Astrocyte of the spinal cord (primary cell): ENCODE measurements at regions not wholly inside any gene's neighbourhood (a gene's known extent, or its start where the extent isn't known, plus 50 kb on each side); places are given as distances from the start of the nearest gene placed in this dataset.

ENCODE experiments used
- DNase-seq: peaks from one replicate; pipeline ENCODE4 v3.0.0; 2011; ENCODE audit warnings: low read depth, low spot score
- H3K4me3 ChIP-seq: 2 replicates; pipeline ENCODE4 v1.5.1; 2011; ENCODE audit warnings: low read depth, mild to moderate bottlenecking, low read length, moderate library complexity
- in situ Hi-C: cut with HindIII; loops from 2 replicates; pipeline ENCODE4 v1.10.0; 2017; ENCODE audit warnings: low sequenced_read_pairs
- TF ChIP-seq, protein P1 (sequence below): IDR thresholded peaks from 2 replicates; pipeline ENCODE4 v1.5.1; 2012; ENCODE audit warnings: low read depth, mild to moderate bottlenecking, low read length, inconsistent platforms

DNA sequence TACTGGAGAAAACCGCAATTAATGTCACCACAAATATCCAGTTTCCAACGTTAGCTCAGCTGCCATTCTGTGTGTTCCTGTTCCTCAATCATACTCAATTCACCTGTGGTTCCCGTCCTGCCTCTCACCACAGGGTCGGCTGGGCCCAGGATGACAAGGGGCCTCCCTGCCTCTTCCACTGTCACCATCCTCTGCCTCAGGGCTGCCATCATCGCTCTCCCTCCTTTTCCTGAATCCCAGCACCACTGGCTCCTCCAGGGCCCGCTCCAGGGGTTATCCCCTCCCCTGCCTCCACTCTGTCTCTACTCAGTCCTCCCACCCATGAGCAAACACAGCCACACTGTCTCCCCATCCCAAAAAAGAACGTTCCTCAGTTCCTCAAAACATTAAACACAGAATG is 170.9 kb upstream of the NSMCE3 start:
- no peak for DNase-seq
- in situ Hi-C loops = no loop called here
- H3K4me3 ChIP-seq = no peak overlapping the region
- TF ChIP-seq, protein P1, sequence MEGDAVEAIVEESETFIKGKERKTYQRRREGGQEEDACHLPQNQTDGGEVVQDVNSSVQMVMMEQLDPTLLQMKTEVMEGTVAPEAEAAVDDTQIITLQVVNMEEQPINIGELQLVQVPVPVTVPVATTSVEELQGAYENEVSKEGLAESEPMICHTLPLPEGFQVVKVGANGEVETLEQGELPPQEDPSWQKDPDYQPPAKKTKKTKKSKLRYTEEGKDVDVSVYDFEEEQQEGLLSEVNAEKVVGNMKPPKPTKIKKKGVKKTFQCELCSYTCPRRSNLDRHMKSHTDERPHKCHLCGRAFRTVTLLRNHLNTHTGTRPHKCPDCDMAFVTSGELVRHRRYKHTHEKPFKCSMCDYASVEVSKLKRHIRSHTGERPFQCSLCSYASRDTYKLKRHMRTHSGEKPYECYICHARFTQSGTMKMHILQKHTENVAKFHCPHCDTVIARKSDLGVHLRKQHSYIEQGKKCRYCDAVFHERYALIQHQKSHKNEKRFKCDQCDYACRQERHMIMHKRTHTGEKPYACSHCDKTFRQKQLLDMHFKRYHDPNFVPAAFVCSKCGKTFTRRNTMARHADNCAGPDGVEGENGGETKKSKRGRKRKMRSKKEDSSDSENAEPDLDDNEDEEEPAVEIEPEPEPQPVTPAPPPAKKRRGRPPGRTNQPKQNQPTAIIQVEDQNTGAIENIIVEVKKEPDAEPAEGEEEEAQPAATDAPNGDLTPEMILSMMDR = no peak

DNA sequence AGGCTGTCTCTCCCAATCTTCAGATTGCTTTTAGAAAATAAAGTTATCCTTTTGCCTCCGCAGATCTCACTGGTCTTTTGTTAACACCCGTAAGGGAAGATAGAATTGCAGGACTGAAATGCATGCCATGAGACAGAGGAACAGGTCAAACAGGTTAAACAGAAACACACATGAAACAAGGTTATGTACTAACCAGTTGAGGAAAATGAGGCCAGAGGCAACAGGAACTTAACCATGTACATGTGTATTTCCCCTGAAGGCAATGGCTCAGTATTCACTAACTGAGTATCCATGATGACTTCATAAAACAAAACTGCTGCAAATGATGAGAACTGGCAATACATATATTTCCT is 169.1 kb upstream of the NSMCE3 start:
- in situ Hi-C loops = no loop called here
- no peak overlapping the region for H3K4me3 ChIP-seq
- no peak for DNase-seq
- TF ChIP-seq, protein P1 = no peak

DNA sequence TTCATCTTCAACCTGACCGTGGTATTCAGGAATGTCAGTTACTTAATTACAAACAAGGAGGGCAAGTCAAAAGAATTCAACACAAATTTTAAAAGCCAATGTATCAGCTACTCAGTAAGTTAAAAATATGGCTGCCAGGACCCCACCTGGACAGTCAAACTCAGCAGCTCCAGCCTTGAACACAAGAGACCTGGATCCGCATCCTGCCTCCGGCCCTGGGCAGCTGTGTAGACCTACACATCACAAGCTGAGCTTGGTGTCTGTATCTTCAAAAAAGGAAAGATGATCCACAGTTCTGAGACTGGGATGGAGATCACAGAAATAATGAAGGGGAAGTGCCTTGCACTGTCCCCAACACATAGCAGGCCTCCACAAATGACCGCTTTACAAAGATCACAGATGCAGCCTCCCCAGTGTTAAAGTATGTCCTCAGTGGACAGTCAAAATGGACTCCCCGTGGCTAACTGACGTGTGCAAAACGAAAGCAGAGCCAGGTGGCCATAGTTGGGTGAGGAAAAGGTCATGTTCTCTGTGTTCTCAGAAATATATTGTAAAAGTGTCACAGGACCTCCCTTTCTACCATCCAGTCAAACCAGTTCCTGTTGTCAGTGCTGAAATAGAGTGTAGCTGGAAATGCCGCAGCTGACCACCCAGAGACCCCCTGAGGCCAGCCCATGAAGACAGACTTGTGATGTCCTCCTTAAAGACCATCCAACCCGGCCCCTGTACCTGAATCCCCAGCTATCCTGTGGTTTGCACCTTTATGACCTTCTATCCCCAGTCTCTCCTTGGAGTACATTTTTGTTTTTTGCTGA is 168.5 kb upstream of the NSMCE3 start:
- no peak for DNase-seq
- no peak overlapping the region for H3K4me3 ChIP-seq
- in situ Hi-C loops = no loop called here
- TF ChIP-seq, protein P1 = no peak

DNA sequence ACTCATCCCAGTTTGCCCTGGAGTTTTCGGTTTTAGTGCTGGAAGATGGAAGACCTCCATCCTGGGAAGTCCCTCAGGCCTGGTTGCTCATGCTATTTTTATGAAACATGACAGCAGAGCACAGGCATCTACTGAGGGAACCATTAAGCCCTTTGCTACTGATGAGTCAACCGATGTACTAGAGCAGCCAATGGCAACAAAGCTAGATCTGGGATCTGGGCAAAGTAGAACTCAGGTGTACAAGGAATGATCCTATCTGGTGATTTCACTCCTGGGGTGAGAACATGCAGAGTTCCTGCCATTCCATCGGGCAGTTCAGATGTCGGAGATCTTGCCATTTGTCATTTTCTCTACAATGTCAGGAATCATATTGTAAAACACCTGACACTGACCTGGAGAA is 166.2 kb upstream of the NSMCE3 start:
- no peak overlapping the region for H3K4me3 ChIP-seq
- no peak for DNase-seq
- TF ChIP-seq, protein P1 = no peak
- in situ Hi-C loops = no loop called here

DNA sequence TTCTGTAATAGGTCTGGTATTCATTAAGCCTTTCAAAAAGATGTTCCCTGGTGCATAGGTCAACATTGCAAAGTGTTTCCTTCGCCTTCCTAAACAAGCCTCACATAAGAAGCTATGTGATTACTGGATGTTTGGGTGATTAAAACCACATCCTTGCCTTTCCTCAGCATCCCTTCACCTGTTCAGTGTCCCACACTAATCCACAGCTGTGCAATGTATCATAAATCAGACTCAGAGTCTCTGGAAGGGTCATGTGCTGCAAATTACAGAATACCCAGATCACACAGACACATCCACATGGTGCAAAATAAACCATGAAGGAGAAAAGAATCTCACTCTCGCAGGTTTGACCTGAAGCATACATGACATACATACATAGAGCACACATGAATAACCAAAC is 164.7 kb upstream of the NSMCE3 start:
- TF ChIP-seq, protein P1 = no peak
- no peak for DNase-seq
- in situ Hi-C loops = no loop called here
- no peak overlapping the region for H3K4me3 ChIP-seq

DNA sequence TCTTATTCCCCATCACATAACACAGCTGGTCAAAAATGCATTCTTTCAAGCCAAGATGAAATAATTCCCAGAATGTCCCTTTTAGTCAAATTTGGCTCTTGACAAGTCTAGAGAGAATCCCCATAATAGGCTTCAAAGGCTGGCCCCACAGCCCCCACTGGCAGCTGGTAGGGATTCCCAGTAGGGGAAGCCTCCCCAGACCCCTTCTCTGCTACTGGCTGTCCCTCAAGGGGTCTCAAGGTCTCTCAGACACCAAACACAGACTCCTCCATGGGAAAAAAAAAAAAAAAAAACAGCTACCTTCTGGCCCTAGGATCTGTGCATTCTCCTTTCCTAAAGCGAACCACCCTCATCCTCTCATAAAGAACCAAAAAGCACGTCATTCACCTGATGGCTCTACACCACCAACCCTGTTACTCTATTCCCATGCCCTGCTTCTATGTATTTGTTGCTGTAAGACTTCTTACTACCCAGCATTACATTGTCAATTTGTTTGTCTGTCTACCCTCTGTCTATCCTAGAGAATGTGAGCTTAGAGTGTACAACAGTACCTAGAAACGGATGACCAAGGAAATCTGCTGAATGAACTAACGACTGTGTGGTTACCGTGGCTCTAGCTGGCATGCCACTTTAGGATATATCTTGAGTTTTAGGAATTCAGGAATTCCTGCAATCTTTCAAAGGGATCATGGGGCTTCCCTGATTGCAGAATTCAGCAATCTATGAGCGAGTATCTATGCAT is 164.1 kb upstream of the NSMCE3 start:
- in situ Hi-C loops = no loop called here
- no peak overlapping the region for H3K4me3 ChIP-seq
- TF ChIP-seq, protein P1 = no peak

More for the DNA sequence above, 164.1 kb upstream of the NSMCE3 start:
- no peak for DNase-seq
